HEK293 (cell line): ENCODE measurements at regions not wholly inside any gene's neighbourhood (a gene's known extent, or its start where the extent isn't known, plus 50 kb on each side); places are given as distances from the start of the nearest gene placed in this dataset.

Source experiments
- CTCF ChIP-seq: fragments of 450-650 bp; formaldehyde crosslinking; IDR thresholded peaks from 2 replicates; pipeline ENCODE4 v1.5.1; 2016; ENCODE audit warnings: missing biosample characterization, missing genetic modification characterization
- KLF16 ChIP-seq: fragments of 450-650 bp; formaldehyde crosslinking; IDR thresholded peaks from 2 replicates; pipeline ENCODE4 v1.5.1; 2017; ENCODE audit warnings: missing biosample characterization, missing genetic modification characterization
- MYNN ChIP-seq: fragments of 450-650 bp; formaldehyde crosslinking; IDR thresholded peaks from 2 replicates; pipeline ENCODE4 v1.5.1; 2016; ENCODE audit warnings: missing biosample characterization, missing genetic modification characterization, borderline replicate concordance
- PBX3 ChIP-seq: sonication (generic); formaldehyde crosslinking; IDR thresholded peaks from 2 replicates; pipeline ENCODE4 v1.8.1; 2022; ENCODE audit warnings: mild to moderate bottlenecking, moderate library complexity, missing genetic modification reagents
- PRDM4 ChIP-seq: fragments of 450-650 bp; formaldehyde crosslinking; IDR thresholded peaks from 2 replicates; pipeline ENCODE4 v1.5.1; 2017; ENCODE audit warnings: missing biosample characterization, missing genetic modification characterization
- REPIN1 ChIP-seq: fragments of 450-650 bp; formaldehyde crosslinking; IDR thresholded peaks from 2 replicates; pipeline ENCODE4 v1.5.1; 2017; ENCODE audit warnings: missing biosample characterization, missing genetic modification characterization, low read depth
- SP2 ChIP-seq: fragments of 450-650 bp; formaldehyde crosslinking; IDR thresholded peaks from 2 replicates; pipeline ENCODE4 v1.5.1; 2016; ENCODE audit warnings: missing biosample characterization, missing genetic modification characterization
- ZNF138 ChIP-seq: fragments of 450-650 bp; formaldehyde crosslinking; IDR thresholded peaks from 2 replicates; pipeline ENCODE4 v1.5.1; 2016; ENCODE audit warnings: missing biosample characterization, missing genetic modification characterization, borderline replicate concordance
- ZNF398 ChIP-seq: fragments of 450-650 bp; formaldehyde crosslinking; IDR thresholded peaks from 2 replicates; pipeline ENCODE4 v1.5.1; 2017; ENCODE audit warnings: missing biosample characterization, missing genetic modification characterization
- ZNF530 ChIP-seq: fragments of 450-650 bp; formaldehyde crosslinking; IDR thresholded peaks from 2 replicates; pipeline ENCODE4 v1.5.1; 2016; ENCODE audit warnings: low read depth, missing biosample characterization, missing genetic modification characterization
- ZNF549 ChIP-seq: fragments of 450-650 bp; IDR thresholded peaks from 2 replicates; pipeline ENCODE4 v1.5.1; 2018; ENCODE audit warnings: missing biosample characterization, missing genetic modification characterization, mild to moderate bottlenecking, inconsistent platforms, moderate library complexity
- ZNF585B ChIP-seq: fragments of 450-650 bp; formaldehyde crosslinking; IDR thresholded peaks from 2 replicates; pipeline ENCODE4 v1.5.1; 2016; ENCODE audit warnings: missing biosample characterization, missing genetic modification characterization
- ZNF629 ChIP-seq: fragments of 450-650 bp; formaldehyde crosslinking; IDR thresholded peaks from 2 replicates; pipeline ENCODE4 v1.5.1; 2017; ENCODE audit warnings: missing biosample characterization, missing genetic modification characterization

GRCh38 chr6:54588176-54588575, 258.4 kb upstream of the FAM83B start:
- no peak for TF ChIP-seq ZNF585B (tag by site-specific recombination)
- no peak for TF ChIP-seq ZNF629 (tag by site-specific recombination)
- no peak for TF ChIP-seq ZNF530 (tag by site-specific recombination)
- TF ChIP-seq ZNF138: no peak
- no peak for TF ChIP-seq ZNF398 (tag by site-specific recombination)
- TF ChIP-seq MYNN (tag by site-specific recombination): no peak
- TF ChIP-seq PBX3 (CRISPR knock-in tag): no peak
- no peak for TF ChIP-seq CTCF
- TF ChIP-seq KLF16 (tag by site-specific recombination): no peak
- TF ChIP-seq PRDM4: no peak
- no peak for TF ChIP-seq REPIN1 (tag by site-specific recombination)
- no peak for TF ChIP-seq ZNF549 (tag by site-specific recombination)
- TF ChIP-seq SP2: no peak
